SU-DHL-6 (cell line): ENCODE measurements at regions not wholly inside any gene's neighbourhood (a gene's known extent, or its start where the extent isn't known, plus 50 kb on each side); places are given as distances from the start of the nearest gene placed in this dataset.

ENCODE experiments used
- H2AFZ ChIP-seq: fragments of 200-600 bp; sonication (generic); 2 replicates; pipeline ENCODE4 v1.6.1; 2014; ENCODE audit warnings: low read depth, mild to moderate bottlenecking, moderate library complexity, mixed read lengths, antibody characterized with exemption, low read length; ENCODE audit not compliant: severe bottlenecking
- H3F3A ChIP-seq: fragments of 200-600 bp; shearing (Covaris generic); 2 replicates; pipeline ENCODE4 v1.6.0; 2016; ENCODE audit warnings: antibody characterized with exemption, mild to moderate bottlenecking; ENCODE audit not compliant: insufficient read depth
- H3K27ac ChIP-seq: fragments of 200-600 bp; sonication (generic); 2 replicates; pipeline ENCODE4 v1.5.1; 2016; ENCODE audit warnings: low read depth, mild to moderate bottlenecking, low read length, moderate library complexity, mixed read lengths
- H3K27me3 ChIP-seq: fragments of 200-600 bp; sonication (generic), shearing (Covaris generic); 2 replicates; pipeline ENCODE4 v1.6.0; 2014; ENCODE audit warnings: mild to moderate bottlenecking, low read length
- H3K36me3 ChIP-seq: fragments of 200-600 bp; sonication (generic); 2 replicates; pipeline ENCODE4 v1.6.1; 2014; ENCODE audit warnings: mild to moderate bottlenecking, low read length, mixed read lengths
- H3K4me2 ChIP-seq: fragments of 300-600, 200-600 bp; shearing (Covaris generic), sonication (generic); 2 replicates; pipeline ENCODE4 v1.6.0; 2014; ENCODE audit warnings: low read length, low read depth, mild to moderate bottlenecking; ENCODE audit not compliant: poor library complexity, severe bottlenecking
- H3K4me3 ChIP-seq: fragments of 200-600 bp; sonication (generic); 2 replicates; pipeline ENCODE4 v1.5.1; 2014; ENCODE audit warnings: antibody characterized with exemption, low read length, mild to moderate bottlenecking, mixed read lengths; ENCODE audit not compliant: insufficient read depth, poor library complexity, severe bottlenecking
- H3K79me2 ChIP-seq: fragments of 200-600 bp; sonication (generic); 2 replicates; pipeline ENCODE4 v1.6.1; 2014; ENCODE audit warnings: mild to moderate bottlenecking, low read length, moderate library complexity; ENCODE audit not compliant: insufficient read depth
- H3K9ac ChIP-seq: fragments of 200-600 bp; sonication (generic); 2 replicates; pipeline ENCODE4 v1.7.0; 2014; ENCODE audit warnings: mild to moderate bottlenecking, low read length
- H3K9me2 ChIP-seq: fragments of 200-600 bp; sonication (generic); replicated peaks from 2 replicates; pipeline ENCODE4 v1.6.1; 2014; ENCODE audit warnings: low read length; ENCODE audit not compliant: insufficient read depth
- H3K9me3 ChIP-seq: fragments of 200-600 bp; sonication (generic); 2 replicates; pipeline ENCODE4 v1.6.1; 2014; ENCODE audit warnings: low read length, mixed read lengths; ENCODE audit not compliant: insufficient read depth
- H4K20me1 ChIP-seq: fragments of 200-600 bp; sonication (generic); 2 replicates; pipeline ENCODE4 v1.6.1; 2014; ENCODE audit warnings: low read depth, mild to moderate bottlenecking, antibody characterized with exemption, low read length, moderate library complexity, mixed read lengths
- CTCF ChIP-seq: fragments of 200-600 bp; sonication (generic); IDR thresholded peaks from one replicate; pipeline ENCODE4 v1.5.1; 2017; ENCODE audit warnings: antibody characterized with exemption, mild to moderate bottlenecking, low read length, moderate library complexity; ENCODE audit not compliant: insufficient read depth, poor library complexity, severe bottlenecking
- EZH2phosphoT487 ChIP-seq: fragments of 200-600 bp; sonication (generic), shearing (Covaris generic); conservative IDR thresholded peaks from 2 replicates; pipeline ENCODE4 v1.6.1; 2018; ENCODE audit warnings: mild to moderate bottlenecking, antibody characterized with exemption, low read length, moderate library complexity, mixed read lengths

- TF ChIP-seq EZH2phosphoT487 (no peak), CTCF (no peak)
- no peaks in the 10 kb centered on the region for H3K9me3 ChIP-seq
- no peaks in the 10 kb centered on the region; the same call in 1 of the 2 replicates for H3K9me2 ChIP-seq
- H3F3A ChIP-seq = no peaks in the 10 kb centered on the region
- H3K36me3 ChIP-seq = no peaks in the 10 kb centered on the region
- no peak overlapping the region for H3K27ac ChIP-seq
- H3K79me2 ChIP-seq = no peaks in the 10 kb centered on the region
- no peak overlapping the region for H3K4me2 ChIP-seq
- no peaks in the 10 kb centered on the region for H4K20me1 ChIP-seq
- H3K27me3 ChIP-seq = no peaks in the 10 kb centered on the region
- H3K9ac ChIP-seq = no peak overlapping the region
- no peak overlapping the region for H3K4me3 ChIP-seq
- no peak overlapping the region for H2AFZ ChIP-seq
Observed at GRCh38 chr3:55203006-55203405, 275.1 kb upstream of the LRTM1 start.

GRCh38 chr3:55202326-55202725 is 274.5 kb upstream of the LRTM1 start:
- Histone ChIP-seq H4K20me1 (no peaks in the 10 kb centered on the region), H3K36me3 (no peaks in the 10 kb centered on the region), H3K9me3 (no peaks in the 10 kb centered on the region), H3K4me2 (no peak overlapping the region), H3K9me2 (no peaks in the 10 kb centered on the region; the same call in 1 of the 2 replicates), H3K9ac (no peak overlapping the region), H3K79me2 (no peaks in the 10 kb centered on the region), H3F3A (no peaks in the 10 kb centered on the region), H2AFZ (no peak overlapping the region), H3K4me3 (no peak overlapping the region), H3K27me3 (no peaks in the 10 kb centered on the region), H3K27ac (no peak overlapping the region)
- TF ChIP-seq EZH2phosphoT487 (no peak), CTCF (no peak)

- no peaks in the 10 kb centered on the region for H3K9me3 ChIP-seq
- H3K4me2 ChIP-seq = no peak overlapping the region
- H3K36me3 ChIP-seq = no peaks in the 10 kb centered on the region
- no peak for TF ChIP-seq CTCF
- TF ChIP-seq EZH2phosphoT487 = no peak
- H3K9me2 ChIP-seq = no peaks in the 10 kb centered on the region; the same call in 1 of the 2 replicates
- no peaks in the 10 kb centered on the region for H3K27me3 ChIP-seq
- no peak overlapping the region for H3K27ac ChIP-seq
- no peaks in the 10 kb centered on the region for H4K20me1 ChIP-seq
- no peak overlapping the region for H3K4me3 ChIP-seq
- no peak overlapping the region for H3K9ac ChIP-seq
- H2AFZ ChIP-seq = no peak overlapping the region
- no peaks in the 10 kb centered on the region for H3F3A ChIP-seq
- H3K79me2 ChIP-seq = no peaks in the 10 kb centered on the region
Observed at GRCh38 chr3:55201779-55202178, 273.9 kb upstream of the LRTM1 start.

GRCh38 chr3:55200906-55201305 is 273.0 kb upstream of the LRTM1 start:
- Histone ChIP-seq H3F3A (no peaks in the 10 kb centered on the region), H2AFZ (no peak overlapping the region), H3K27me3 (no peaks in the 10 kb centered on the region), H3K27ac (no peak overlapping the region), H3K9me2 (no peaks in the 10 kb centered on the region; the same call in 1 of the 2 replicates), H3K4me2 (no peak overlapping the region), H4K20me1 (no peaks in the 10 kb centered on the region), H3K9ac (no peak overlapping the region), H3K4me3 (no peak overlapping the region), H3K36me3 (no peaks in the 10 kb centered on the region), H3K79me2 (no peaks in the 10 kb centered on the region), H3K9me3 (no peaks in the 10 kb centered on the region)
- no peak for TF ChIP-seq EZH2phosphoT487
- no peak for TF ChIP-seq CTCF
